GM12878 (cell line): ENCODE measurements at regions not wholly inside any gene's neighbourhood (a gene's known extent, or its start where the extent isn't known, plus 50 kb on each side); places are given as distances from the start of the nearest gene placed in this dataset.

Experiments
- CTCF ChIP-seq, 3 experiments: IDR thresholded peaks in 2 of 3; conservative IDR thresholded peaks in 1 of 3; 2 replicates each; pipeline ENCODE4 v1.5.1; 2011; ENCODE audit warnings: low read depth in 3 of 3, low read length in 3 of 3, mild to moderate bottlenecking in 3 of 3, control low read depth in 2 of 3, moderate library complexity in 2 of 3, inconsistent platforms in 1 of 3, mixed read lengths in 1 of 3; ENCODE audit not compliant: control insufficient read depth in 2 of 3, insufficient read depth in 1 of 3; ENCODE audit errors: extremely low read depth in 1 of 3
- KDM1A ChIP-seq: fragments of 200-600 bp; sonication (generic); IDR thresholded peaks from 2 replicates; pipeline ENCODE4 v1.6.1; 2016; ENCODE audit warnings: borderline replicate concordance
- RB1 ChIP-seq: fragments of 450-650 bp; formaldehyde crosslinking; IDR thresholded peaks from 2 replicates; pipeline ENCODE4 v1.6.1; 2017; ENCODE audit warnings: mild to moderate bottlenecking, borderline replicate concordance
- RFX5 ChIP-seq: IDR thresholded peaks from 2 replicates; pipeline ENCODE4 v1.6.1; 2011; ENCODE audit warnings: low read depth, low read length, improper control_type of control experiment
- SREBF2 ChIP-seq: IDR thresholded peaks from 2 replicates; pipeline ENCODE4 v1.6.1; 2012; ENCODE audit warnings: mild to moderate bottlenecking, low read length
- TBL1XR1 ChIP-seq: IDR thresholded peaks from 2 replicates; pipeline ENCODE4 v1.6.1; 2012; ENCODE audit warnings: low read depth, low read length, improper control_type of control experiment
- ZSCAN29 ChIP-seq: fragments of 450-650 bp; IDR thresholded peaks from 2 replicates; pipeline ENCODE4 v1.6.1; 2017; ENCODE audit warnings: mild to moderate bottlenecking, moderate library complexity

GRCh38 chr13:53338760-53339159 is 310.1 kb downstream of the OLFM4 start:
- TF ChIP-seq KDM1A (no peak), SREBF2 (no peak), TBL1XR1 (no peak), CTCF (IDR thresholded peaks at IDR 0.05 in 2 of 3, conservative IDR thresholded peaks at IDR 0.05 in 1 of 3; ENCODE audit: control insufficient read depth in 2 of 3, extremely low read depth in 1 of 3, insufficient read depth in 1 of 3, low read depth in 3 of 3, low read length in 3 of 3) (0 out of 6 replicates have a peak, but pooled peaks of 1 of the 3 experiments have one; percentile 5), RFX5 (no peak), ZSCAN29 (no peak), RB1 (no peak)
